ENCODE measurements at regions not wholly inside any gene's neighbourhood (a gene's known extent, or its start where the extent isn't known, plus 50 kb on each side); places are given as distances from the start of the nearest gene placed in this dataset.

- DNase-seq (ENCODE audit: low read depth), result no peak
Measured at GRCh38 chr1:87437663-87438295, 109.1 kb downstream of the LMO4 start.

- DNase-seq (ENCODE audit: low read depth), result no peak
Measured at GRCh38 chr1:87439821-87440220, 111.1 kb downstream of the LMO4 start.

GRCh38 chr1:87449348-87449963 lies 120.8 kb downstream of the LMO4 start:
- DNase-seq (ENCODE audit: low read depth), result no peak

DNA sequence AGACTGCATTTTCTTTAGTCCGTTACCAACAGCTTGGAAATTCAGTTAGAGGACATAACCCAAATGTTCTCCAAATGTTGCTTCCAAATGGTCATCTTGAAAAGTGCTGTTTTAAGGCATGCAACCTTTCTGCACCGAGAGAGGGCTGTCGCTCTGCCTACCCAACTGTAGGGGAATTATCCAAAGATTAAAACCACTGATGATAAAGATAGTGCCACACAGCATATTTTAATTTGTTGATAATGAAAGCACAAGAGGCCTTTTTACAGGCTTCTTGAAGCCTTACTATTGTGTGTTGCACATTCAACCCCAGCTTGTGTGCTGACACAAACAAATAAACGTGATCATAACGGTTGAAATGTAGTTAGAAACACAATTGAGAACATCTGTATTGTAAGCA lies 121.5 kb downstream of the LMO4 start:
- DNase-seq (ENCODE audit: low read depth), result no peak

DNA sequence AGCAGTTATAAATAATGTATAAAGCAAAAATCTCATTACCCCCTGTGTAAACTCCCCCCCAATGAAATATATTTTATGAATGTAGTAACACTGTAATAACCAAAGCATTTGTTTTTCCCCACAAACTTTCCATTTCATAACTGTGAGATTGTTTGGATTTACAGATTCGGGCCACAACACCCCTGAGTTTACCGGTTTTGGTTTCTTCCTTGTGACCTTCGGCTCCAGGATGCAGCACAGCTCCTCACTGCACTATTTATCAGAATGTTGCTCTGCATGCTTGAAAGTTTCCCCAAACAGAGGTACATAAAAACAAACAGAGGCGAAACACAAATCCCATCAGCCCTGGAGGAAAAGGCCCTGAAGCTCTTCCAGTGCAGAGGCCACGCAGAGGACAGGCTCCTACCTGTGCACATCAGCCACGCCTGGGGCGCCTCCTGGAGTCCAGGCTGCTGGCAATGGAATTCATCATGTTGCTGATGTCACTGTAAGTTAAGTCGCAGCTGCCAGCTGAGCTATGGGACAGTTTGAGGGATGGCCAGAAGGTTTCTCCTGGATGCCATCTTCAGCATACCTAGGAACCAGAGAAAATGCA lies 122.0 kb downstream of the LMO4 start:
- no peak for DNase-seq (ENCODE audit: low read depth)

GRCh38 chr1:87451229-87451920 lies 122.7 kb downstream of the LMO4 start:
- DNase-seq (ENCODE audit: low read depth), result peak; percentile 50

DNA sequence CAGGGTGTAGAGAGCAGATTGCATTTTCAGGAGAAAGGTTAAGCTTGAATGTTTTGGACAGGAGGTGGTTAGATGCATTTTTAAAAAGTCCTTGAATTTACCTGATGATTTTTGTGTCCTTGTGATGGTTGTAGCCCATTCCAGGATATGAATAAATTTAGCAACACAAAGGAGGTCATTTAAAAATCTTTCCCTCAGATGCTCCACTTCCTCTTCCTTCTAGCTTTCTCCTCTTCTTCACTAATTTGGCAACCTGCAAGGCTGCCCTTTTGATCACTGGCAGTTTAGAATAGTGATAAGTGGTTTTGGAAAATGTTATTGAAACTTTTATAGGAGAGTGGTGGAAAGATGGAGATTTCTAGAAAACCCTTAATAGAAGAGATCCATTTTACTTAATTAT lies 124.0 kb downstream of the LMO4 start:
- DNase-seq (ENCODE audit: low read depth), result no peak

GRCh38 chr1:87457408-87457807 lies 128.7 kb downstream of the LMO4 start:
- no peak for DNase-seq (ENCODE audit: low read depth)

DNA sequence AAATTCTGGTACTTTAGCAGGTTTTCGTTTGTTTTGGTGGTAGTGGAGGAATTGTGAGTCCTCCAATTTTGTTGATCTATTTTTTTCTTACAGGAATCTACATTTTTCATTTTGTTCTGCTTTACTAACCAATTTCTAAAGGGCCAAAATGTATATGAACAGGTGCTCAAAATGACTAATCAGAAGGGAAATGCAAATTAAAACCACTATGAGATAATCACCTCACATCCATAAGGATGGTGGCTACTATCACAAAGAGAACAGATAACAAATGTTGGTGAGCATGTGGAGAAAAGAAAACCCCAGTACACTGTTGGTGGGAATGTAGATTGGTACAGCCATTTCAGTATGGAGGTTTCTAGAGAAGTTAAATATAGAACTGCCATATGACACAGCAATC lies 134.2 kb downstream of the LMO4 start:
- no peak for DNase-seq (ENCODE audit: low read depth)

- DNase-seq (ENCODE audit: low read depth), result no peak
Measured at GRCh38 chr1:87464022-87464490, 135.4 kb downstream of the LMO4 start.

DNA sequence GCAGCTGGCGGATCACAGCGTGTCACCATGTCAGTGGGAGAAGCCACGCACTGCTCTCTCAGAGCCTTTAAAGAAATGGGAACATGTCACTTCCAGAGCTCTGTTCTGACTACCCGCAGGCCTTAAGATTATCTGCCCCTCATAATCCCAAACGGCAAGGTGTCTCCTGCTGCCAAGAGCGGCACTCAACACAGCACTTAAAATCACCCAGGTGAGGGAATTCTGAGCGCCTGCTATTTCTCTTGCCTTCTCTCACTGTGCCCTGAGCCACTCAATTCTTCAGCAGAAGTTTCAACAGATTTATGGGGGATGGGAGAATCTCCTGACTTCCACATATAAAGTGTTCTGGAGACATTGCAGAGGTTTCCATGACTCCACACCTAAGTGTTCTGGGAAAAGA lies 137.9 kb downstream of the LMO4 start:
- DNase-seq (ENCODE audit: low read depth), result no peak

- no peak for DNase-seq (ENCODE audit: low read depth)
Measured at GRCh38 chr1:87472716-87473115, 144.0 kb downstream of the LMO4 start.

DNA sequence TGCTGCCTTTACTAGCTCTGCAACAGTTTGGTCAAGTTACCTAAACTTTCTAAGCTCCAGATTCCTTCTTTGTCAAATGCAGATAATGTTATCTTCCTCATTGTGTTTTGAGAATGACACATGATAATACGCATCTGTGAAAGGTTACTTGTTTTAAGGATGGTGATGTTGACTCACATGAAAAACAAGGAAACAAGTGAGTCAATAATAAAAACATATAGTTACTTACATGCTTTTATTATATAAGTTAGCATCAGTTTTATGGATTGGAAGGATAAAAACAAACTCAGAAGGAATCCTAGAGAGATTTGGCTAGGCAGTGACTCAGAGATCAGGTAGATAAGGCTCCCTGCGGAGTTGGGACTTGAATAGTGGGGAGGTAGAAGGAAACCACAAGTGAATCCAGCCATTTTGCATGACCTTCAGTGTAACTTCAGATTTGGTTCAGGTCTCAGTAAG lies 144.6 kb downstream of the LMO4 start:
- no peak for DNase-seq (ENCODE audit: low read depth)

GRCh38 chr1:87474098-87474497 lies 145.4 kb downstream of the LMO4 start:
- no peak for DNase-seq (ENCODE audit: low read depth)

- DNase-seq (ENCODE audit: low read depth), result peak; percentile 1
Measured at GRCh38 chr1:87478231-87478630, 149.6 kb downstream of the LMO4 start.

DNA sequence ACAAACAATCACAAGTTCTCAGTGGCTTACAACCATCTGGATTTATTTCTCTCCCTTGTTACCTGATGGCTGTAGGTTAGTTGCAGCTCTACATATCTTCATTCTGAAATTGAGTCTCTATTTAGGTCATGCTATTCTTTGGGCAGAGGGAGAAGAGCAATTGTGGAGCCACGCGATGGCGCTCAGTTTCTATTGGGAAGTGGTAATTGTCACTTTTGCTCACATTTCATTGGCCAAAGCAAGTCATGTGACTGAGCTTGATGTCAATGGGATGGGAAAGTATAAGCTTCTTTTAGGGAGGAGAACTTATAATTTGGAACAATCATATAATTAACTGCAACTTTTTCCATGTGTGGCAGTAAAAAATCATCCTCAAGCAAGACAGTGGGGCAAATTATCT lies 166.5 kb downstream of the LMO4 start:
- DNase-seq (ENCODE audit: low read depth), result no peak

GRCh38 chr1:87495870-87496269 lies 167.2 kb downstream of the LMO4 start:
- DNase-seq (ENCODE audit: low read depth), result no peak

DNA sequence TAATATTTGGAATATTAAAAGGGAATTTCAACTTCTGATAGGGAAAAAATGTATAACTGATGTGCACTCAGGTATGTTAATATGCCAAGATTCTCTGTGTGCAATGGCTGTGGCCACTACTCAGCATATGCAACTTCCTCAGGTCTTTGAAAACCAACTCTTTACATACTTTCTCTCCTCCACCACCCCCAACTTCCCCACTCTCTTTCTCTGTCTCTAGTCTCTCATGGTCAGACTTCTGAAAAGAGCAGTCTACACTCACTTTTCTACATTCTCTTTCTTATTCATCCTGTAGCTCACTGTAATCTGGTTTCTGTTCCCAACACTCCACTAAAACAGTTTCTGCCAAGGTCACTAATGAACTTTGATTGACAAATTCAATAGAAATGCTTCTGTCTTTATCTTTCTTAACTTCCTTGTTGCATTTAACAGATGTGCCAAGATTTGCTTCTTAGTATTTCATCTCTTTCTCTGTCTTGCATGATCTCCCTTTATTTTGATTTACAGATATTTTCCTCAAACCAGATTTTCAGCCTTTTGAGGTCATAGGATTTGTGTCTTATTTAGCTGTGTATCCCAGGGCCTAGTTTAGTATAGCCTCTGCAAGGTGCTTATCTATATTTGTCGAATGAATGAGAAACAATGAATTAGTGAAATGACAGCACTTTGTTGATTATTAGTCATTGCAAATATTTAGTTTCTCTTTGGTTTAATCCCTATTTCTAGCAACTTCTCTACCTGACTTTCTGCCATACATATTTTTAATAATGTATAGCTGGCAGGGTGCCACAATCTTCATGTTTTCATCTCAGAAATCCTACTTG lies 168.9 kb downstream of the LMO4 start:
- DNase-seq (ENCODE audit: low read depth), result no peak

- no peak for DNase-seq (ENCODE audit: low read depth)
Measured at GRCh38 chr1:87501738-87502137, 173.1 kb downstream of the LMO4 start.

DNA sequence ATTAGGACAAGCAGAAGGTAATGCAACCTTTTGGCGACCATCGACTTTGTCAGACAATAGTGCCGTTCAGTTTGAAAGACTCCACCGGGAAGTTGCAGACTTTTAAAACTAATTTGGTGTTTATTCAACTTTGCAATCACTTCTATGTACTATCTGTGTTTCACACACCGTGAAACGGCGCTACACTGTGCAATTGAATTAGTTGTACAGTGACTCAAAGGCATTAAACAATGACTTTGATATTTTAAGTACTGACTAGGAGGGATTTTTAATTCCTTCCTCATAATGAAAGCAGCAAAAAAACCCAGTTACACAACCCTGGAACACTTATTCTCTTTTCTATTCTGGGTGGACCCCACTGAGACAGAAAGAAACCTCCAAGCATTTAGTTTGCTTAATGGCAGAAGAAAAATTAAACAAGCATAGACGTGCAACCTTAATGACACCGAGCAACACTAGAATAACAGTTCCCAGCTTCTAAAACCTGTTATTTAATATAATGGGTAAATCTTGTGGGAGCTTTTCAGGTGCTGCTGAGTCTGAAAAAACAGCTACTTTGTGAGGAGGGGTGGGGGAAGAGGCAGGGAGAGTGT lies 176.8 kb downstream of the LMO4 start:
- no peak for DNase-seq (ENCODE audit: low read depth)

GRCh38 chr1:87506147-87506546 lies 177.5 kb downstream of the LMO4 start:
- no peak for DNase-seq (ENCODE audit: low read depth)
